Ovary (tissue), 3 donors: ENCODE measurements at regions not wholly inside any gene's neighbourhood (a gene's known extent, or its start where the extent isn't known, plus 50 kb on each side); places are given as distances from the start of the nearest gene placed in this dataset.

Experiments
- POLR2A ChIP-seq: fragments of 450-650 bp; IDR thresholded peaks from one replicate; pipeline ENCODE4 v1.6.1; 2017; ENCODE audit warnings: antibody characterized with exemption, mild to moderate bottlenecking, moderate library complexity
- TF ChIP-seq, protein P1 (sequence below), 3 donors: fragments of 450-650 bp in 2 of 3; fragments of 200-600 bp in 1 of 3; IDR thresholded peaks; one replicate each; pipeline versions ENCODE4 v1.5.1 to v1.8.0; 2016 to 2022; ENCODE audit warnings: antibody characterized with exemption in 3 of 3, mild to moderate bottlenecking in 1 of 3
- donor health status: DM: no; HTN: no; CAD: no.

DNA sequence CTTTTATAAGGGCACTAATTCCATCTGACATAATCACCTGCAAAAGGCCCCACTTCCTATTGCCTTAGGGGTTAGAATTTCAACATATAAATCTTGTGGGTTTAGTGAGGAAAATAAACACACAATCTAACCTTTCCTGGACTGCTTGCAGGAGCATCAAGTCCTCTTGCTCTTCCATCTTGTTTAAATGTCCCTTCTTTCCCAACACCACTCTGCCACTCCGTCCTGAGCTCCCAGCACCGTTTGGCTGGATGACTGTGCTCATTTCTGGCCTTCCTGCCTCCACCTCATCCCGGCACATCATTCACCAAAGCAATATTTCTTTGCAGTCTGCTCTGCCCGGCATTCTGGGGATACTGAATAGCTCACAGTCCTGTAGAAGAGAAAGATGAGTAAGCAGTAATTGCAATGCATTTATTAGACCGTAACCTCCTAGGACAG lies 247.8 kb downstream of the BCL2 start:
- TF ChIP-seq, protein P1, sequence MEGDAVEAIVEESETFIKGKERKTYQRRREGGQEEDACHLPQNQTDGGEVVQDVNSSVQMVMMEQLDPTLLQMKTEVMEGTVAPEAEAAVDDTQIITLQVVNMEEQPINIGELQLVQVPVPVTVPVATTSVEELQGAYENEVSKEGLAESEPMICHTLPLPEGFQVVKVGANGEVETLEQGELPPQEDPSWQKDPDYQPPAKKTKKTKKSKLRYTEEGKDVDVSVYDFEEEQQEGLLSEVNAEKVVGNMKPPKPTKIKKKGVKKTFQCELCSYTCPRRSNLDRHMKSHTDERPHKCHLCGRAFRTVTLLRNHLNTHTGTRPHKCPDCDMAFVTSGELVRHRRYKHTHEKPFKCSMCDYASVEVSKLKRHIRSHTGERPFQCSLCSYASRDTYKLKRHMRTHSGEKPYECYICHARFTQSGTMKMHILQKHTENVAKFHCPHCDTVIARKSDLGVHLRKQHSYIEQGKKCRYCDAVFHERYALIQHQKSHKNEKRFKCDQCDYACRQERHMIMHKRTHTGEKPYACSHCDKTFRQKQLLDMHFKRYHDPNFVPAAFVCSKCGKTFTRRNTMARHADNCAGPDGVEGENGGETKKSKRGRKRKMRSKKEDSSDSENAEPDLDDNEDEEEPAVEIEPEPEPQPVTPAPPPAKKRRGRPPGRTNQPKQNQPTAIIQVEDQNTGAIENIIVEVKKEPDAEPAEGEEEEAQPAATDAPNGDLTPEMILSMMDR (IDR thresholded peaks at IDR 0.05) = no peak
- no peak for TF ChIP-seq POLR2A
